IPS-15b (cell line): ENCODE measurements at regions not wholly inside any gene's neighbourhood (a gene's known extent, or its start where the extent isn't known, plus 50 kb on each side); places are given as distances from the start of the nearest gene placed in this dataset.

Source experiments
- H3K27me3 ChIP-seq: one replicate; pipeline ENCODE4 v1.6.1; 2013; ENCODE audit warnings: low read length; ENCODE audit not compliant: control insufficient read depth, insufficient read depth
- H3K36me3 ChIP-seq: one replicate; pipeline ENCODE4 v1.6.1; 2013; ENCODE audit warnings: low read length; ENCODE audit not compliant: control insufficient read depth, insufficient read depth
- H3K4me1 ChIP-seq: one replicate; pipeline ENCODE4 v1.6.1; 2013; ENCODE audit warnings: mild to moderate bottlenecking, low read length; ENCODE audit not compliant: control insufficient read depth, insufficient read depth
- H3K4me3 ChIP-seq: one replicate; pipeline ENCODE4 v1.5.1; 2013; ENCODE audit warnings: low read depth, low read length
- H3K9ac ChIP-seq: one replicate; pipeline ENCODE4 v1.6.1; 2013; ENCODE audit warnings: low read depth, mild to moderate bottlenecking, low read length
- H3K9me3 ChIP-seq: one replicate; pipeline ENCODE4 v1.6.1; 2013; ENCODE audit warnings: mild to moderate bottlenecking, low read length; ENCODE audit not compliant: control insufficient read depth, insufficient read depth

- Histone ChIP-seq H3K9ac (no peak overlapping the region), H3K4me3 (no peak overlapping the region), H3K9me3 (no peaks in the 10 kb centered on the region), H3K4me1 (no peaks in the 10 kb centered on the region), H3K36me3 (no peaks in the 10 kb centered on the region), H3K27me3 (no peaks in the 10 kb centered on the region)
Observed at GRCh38 chr17:56057869-56058268, 95.4 kb upstream of the ANKFN1 start.

GRCh38 chr17:56064506-56064905, 88.8 kb upstream of the ANKFN1 start:
- Histone ChIP-seq H3K4me1 (no peaks in the 10 kb centered on the region), H3K36me3 (no peaks in the 10 kb centered on the region), H3K9ac (no peak overlapping the region), H3K27me3 (no peaks in the 10 kb centered on the region), H3K9me3 (no peaks in the 10 kb centered on the region), H3K4me3 (no peak overlapping the region)

GRCh38 chr17:56074361-56074890, 78.8 kb upstream of the ANKFN1 start:
- Histone ChIP-seq H3K27me3 (no peaks in the 10 kb centered on the region), H3K9me3 (no peaks in the 10 kb centered on the region), H3K9ac (no peak overlapping the region), H3K4me3 (no peak overlapping the region), H3K4me1 (no peaks in the 10 kb centered on the region), H3K36me3 (no peaks in the 10 kb centered on the region)

GRCh38 chr17:56076980-56077379, 76.3 kb upstream of the ANKFN1 start:
- Histone ChIP-seq H3K36me3 (no peaks in the 10 kb centered on the region), H3K9ac (no peak overlapping the region), H3K9me3 (no peaks in the 10 kb centered on the region), H3K27me3 (no peaks in the 10 kb centered on the region), H3K4me1 (no peaks in the 10 kb centered on the region), H3K4me3 (no peak overlapping the region)

GRCh38 chr17:56083475-56083874, 69.8 kb upstream of the ANKFN1 start:
- H3K9ac ChIP-seq, result no peak overlapping the region
- H3K27me3 ChIP-seq, result no peaks in the 10 kb centered on the region

GRCh38 chr17:56085576-56086267, 67.6 kb upstream of the ANKFN1 start:
- H3K9me3 ChIP-seq, result no peaks in the 10 kb centered on the region
- no peak overlapping the region for H3K4me3 ChIP-seq
- no peaks in the 10 kb centered on the region for H3K27me3 ChIP-seq
- no peaks in the 10 kb centered on the region for H3K36me3 ChIP-seq
- no peaks in the 10 kb centered on the region for H3K4me1 ChIP-seq
- H3K9ac ChIP-seq, result no peak overlapping the region

More at GRCh38 chr17:56083475-56083874, 69.8 kb upstream of the ANKFN1 start:
- H3K4me1 ChIP-seq, result no peaks in the 10 kb centered on the region
- no peaks in the 10 kb centered on the region for H3K36me3 ChIP-seq
- H3K9me3 ChIP-seq, result no peaks in the 10 kb centered on the region
- H3K4me3 ChIP-seq, result no peak overlapping the region

- no peaks in the 10 kb centered on the region for H3K9me3 ChIP-seq
- H3K4me1 ChIP-seq, result no peaks in the 10 kb centered on the region
- H3K9ac ChIP-seq, result no peak overlapping the region
- no peaks in the 10 kb centered on the region for H3K36me3 ChIP-seq
- no peak overlapping the region for H3K4me3 ChIP-seq
- H3K27me3 ChIP-seq, result no peaks in the 10 kb centered on the region
Observed at GRCh38 chr17:56087199-56087598, 66.1 kb upstream of the ANKFN1 start.

- H3K36me3 ChIP-seq, result no peaks in the 10 kb centered on the region
- no peak overlapping the region for H3K9ac ChIP-seq
- H3K9me3 ChIP-seq, result no peaks in the 10 kb centered on the region
- no peaks in the 10 kb centered on the region for H3K4me1 ChIP-seq
- H3K27me3 ChIP-seq, result no peaks in the 10 kb centered on the region
- H3K4me3 ChIP-seq, result no peak overlapping the region
Observed at GRCh38 chr17:56096026-56096810, 57.1 kb upstream of the ANKFN1 start.

- H3K27me3 ChIP-seq, result no peaks in the 10 kb centered on the region
- no peaks in the 10 kb centered on the region for H3K36me3 ChIP-seq
- H3K4me3 ChIP-seq, result no peak overlapping the region
- H3K4me1 ChIP-seq, result no peaks in the 10 kb centered on the region
- no peak overlapping the region for H3K9ac ChIP-seq
- no peaks in the 10 kb centered on the region for H3K9me3 ChIP-seq
Observed at GRCh38 chr17:56098746-56099145, 54.5 kb upstream of the ANKFN1 start.

- no peaks in the 10 kb centered on the region for H3K9me3 ChIP-seq
- H3K4me3 ChIP-seq, result no peak overlapping the region
- no peaks in the 10 kb centered on the region for H3K27me3 ChIP-seq
- H3K4me1 ChIP-seq, result no peaks in the 10 kb centered on the region
- no peaks in the 10 kb centered on the region for H3K36me3 ChIP-seq
- H3K9ac ChIP-seq, result no peak overlapping the region
Observed at GRCh38 chr17:56099649-56100048, 53.6 kb upstream of the ANKFN1 start.
